Sciatic nerve (tissue), 2 donors: ENCODE measurements at regions not wholly inside any gene's neighbourhood (a gene's known extent, or its start where the extent isn't known, plus 50 kb on each side); places are given as distances from the start of the nearest gene placed in this dataset.

ENCODE experiments used
- ATAC-seq: fragments of 200-7000 bp; cut with Tn5 transposase; one replicate; pipeline ENCODE4 v1.9.1; 2020; ENCODE audit warnings: mild to moderate bottlenecking, moderate library complexity
- DNase-seq: peaks from one replicate; pipeline ENCODE4 v3.0.0-alpha.2; 2020; ENCODE audit warnings: low spot score
- intact Hi-C: fragments of 100-400 bp; cut with DNase I; formaldehyde crosslinking; loops from one replicate; pipeline ENCODE4 v1.14.2; 2022
- donor health status: DM: no; HTN: no; CAD: no.
- donor health status: DM: no; HTN: no; CAD: no.

DNA sequence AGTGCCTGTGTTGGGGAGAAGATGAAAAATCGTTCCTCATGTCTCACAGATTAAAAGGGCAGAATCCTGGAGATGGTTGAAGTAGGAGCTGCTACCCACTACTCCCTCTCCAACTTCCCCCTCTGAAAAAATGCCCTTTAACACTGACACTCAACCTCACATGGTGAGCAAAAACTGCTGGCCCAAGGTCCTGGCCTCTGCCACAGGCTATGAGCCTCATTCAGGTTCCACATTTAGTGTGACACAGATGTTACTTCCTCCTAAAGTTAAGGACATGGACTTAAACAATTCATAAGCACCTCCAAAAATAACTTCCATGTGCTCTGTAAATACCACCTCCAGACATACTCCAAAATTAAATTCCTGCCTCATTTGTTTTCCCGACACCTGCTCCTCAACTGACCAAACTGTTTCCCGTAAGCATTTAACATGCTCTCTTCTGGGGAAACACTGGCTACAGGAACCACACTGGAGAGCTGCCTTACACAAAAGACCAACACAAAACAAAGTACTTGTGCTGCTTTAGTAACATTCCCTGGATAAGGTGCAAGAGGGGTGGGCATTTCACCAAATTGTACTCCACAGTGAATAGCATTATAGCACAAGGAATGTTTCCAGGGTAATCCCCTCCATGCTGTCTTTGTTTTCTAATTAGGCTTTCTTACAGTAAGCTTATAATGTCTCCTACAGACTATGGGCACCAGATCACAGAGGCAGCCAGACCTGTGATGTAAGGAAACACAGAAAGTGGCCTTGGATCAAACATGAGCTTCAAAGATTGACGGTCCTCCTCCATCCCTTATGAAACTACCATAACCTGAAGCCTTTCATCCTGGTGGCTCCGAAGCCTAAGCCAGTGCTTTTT, 57.0 kb downstream of the PHLDA1 start:
- intact Hi-C loops = no loop called here
- ATAC-seq (no peak), DNase-seq (no peak)

GRCh38 chr12:75971253-75971652, 60.3 kb downstream of the PHLDA1 start:
- intact Hi-C loops = no loop called here
- DNase-seq (no peak), ATAC-seq (no peak)

GRCh38 chr12:75970310-75970709, 61.3 kb downstream of the PHLDA1 start:
- ATAC-seq = no peak
- intact Hi-C loops = no loop called here

DNA sequence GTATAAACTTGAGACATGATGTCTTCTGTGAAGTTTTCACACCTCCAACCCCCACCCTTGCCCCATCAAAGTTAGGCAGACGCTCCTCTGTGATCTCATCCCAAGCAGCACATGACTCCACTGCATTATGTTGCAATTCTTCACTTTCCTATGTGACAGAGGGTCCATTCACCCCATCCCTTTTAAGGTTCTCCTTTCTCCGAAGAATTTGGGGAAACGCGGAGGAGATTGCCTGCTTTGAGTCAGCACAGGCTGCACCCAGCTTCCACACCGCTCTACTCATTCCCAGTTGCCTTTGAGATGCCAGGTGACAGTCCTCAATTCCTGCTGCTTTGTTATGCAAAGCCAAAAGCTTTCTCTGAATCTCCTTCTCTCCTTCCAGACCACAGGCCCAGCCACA, 61.8 kb downstream of the PHLDA1 start:
- intact Hi-C loops = no loop called here
- ATAC-seq = peak; percentile 68
- DNase-seq = no peak

More at GRCh38 chr12:75970310-75970709, 61.3 kb downstream of the PHLDA1 start:
- no peak for DNase-seq

GRCh38 chr12:75965661-75966060, 65.9 kb downstream of the PHLDA1 start:
- ATAC-seq (no peak), DNase-seq (no peak)
- intact Hi-C loops = no loop called here

DNA sequence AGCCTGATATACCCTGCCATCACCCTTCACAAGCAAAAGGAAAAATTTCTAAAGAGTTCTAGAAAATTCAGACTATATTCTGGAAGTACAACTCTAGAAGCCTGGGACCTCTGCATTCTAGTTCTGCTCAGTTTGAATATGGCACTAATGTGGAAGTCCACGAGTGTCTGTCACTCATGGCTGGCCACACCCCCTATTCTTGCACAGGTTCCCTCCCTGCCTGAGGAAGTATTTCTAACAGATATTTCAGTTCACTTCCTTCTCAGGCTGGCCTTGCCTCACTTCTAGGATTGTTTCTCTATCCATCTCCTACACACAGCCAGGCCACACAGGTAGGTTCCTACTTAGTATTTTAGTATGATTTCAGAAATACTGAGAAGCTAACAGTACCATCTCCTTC, 67.4 kb downstream of the PHLDA1 start:
- intact Hi-C loops = no loop called here

GRCh38 chr12:75961878-75962277, 69.7 kb downstream of the PHLDA1 start:
- intact Hi-C loops = no loop called here
- no peak for DNase-seq
- ATAC-seq = no peak

More for the DNA sequence above, 67.4 kb downstream of the PHLDA1 start:
- no peak for DNase-seq
- peak; percentile 49 for ATAC-seq

DNA sequence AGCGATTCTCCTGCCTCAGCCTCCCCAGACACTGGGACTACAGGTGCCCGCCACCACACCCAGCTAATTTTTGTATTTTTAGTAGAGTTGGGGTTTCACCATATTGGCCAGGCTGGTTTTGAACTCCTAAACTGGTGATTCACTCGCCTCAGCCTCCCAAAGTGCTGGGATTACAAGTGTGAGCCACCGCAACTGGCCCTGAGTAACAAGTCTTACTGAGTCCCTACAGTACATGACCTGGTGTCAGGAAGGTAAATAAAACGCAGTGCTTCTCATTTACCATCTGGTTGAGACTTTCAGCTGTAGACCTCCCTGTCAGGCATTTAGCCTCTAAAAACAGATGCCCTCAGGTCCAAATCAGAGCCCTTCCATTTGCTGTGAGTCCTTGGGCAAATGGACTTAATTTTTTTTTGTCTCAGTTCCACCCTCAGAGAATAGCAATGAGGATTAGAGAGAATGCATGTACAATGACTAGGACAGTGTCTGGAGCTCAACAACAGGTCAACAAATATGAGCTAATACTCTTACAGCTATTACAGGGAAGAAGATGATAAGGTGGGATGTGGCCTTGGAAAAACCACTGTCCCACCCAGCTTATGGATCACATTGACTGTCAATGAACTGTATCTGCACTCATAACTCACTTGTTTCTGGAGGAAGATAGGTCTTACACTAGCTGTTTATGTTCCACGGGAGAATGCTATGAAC, 70.5 kb downstream of the PHLDA1 start:
- intact Hi-C loops = no loop called here
- no peak for ATAC-seq
- no peak for DNase-seq

- ATAC-seq (no peak), DNase-seq (no peak)
- intact Hi-C loops = no loop called here
Measured at GRCh38 chr12:75960086-75960910, 71.3 kb downstream of the PHLDA1 start.

- ATAC-seq = no peak
- no peak for DNase-seq
- intact Hi-C loops = no loop called here
Measured at GRCh38 chr12:75959506-75959905, 72.1 kb downstream of the PHLDA1 start.

DNA sequence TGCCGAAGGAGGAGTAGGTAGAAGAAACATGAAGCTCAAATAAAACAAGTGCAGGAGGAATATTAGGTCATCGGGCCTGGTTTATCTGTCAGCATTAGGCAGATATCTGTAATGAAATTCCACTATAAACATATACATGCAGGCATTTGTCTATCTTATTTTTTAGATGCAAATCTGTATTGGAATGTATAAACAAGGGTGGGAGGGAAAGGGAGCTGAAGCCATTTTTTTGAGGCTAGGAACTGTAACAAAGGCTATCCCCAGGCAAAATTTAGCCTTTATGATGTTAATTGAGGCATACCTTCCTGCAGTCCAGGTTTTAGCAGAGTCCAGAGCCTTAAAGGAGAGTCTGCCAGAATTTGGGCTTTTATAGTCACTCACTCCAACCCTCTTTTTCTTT, 72.5 kb downstream of the PHLDA1 start:
- ATAC-seq = no peak
- intact Hi-C loops = no loop called here
- DNase-seq = no peak

DNA sequence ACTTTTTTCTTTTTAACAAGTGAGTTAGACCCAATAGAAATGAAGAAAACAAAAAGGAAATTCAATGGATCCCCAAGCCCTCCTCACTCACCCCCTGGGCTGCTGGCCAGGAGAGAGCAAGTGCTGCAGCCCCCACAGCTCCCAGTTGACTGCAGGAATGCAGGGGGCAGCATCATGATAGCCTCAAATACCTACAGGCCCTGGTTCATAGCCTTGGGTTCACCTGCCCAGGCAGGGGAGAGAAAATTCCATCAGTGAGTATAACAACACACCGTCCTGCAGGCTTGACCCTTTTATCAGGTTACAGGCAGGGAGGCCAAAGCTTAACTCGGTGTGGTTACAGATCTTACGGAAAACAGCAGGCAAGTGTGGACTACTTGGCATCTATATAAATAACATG, 76.3 kb downstream of the PHLDA1 start:
- intact Hi-C loops = no loop called here
- ATAC-seq (no peak), DNase-seq (no peak)

DNA sequence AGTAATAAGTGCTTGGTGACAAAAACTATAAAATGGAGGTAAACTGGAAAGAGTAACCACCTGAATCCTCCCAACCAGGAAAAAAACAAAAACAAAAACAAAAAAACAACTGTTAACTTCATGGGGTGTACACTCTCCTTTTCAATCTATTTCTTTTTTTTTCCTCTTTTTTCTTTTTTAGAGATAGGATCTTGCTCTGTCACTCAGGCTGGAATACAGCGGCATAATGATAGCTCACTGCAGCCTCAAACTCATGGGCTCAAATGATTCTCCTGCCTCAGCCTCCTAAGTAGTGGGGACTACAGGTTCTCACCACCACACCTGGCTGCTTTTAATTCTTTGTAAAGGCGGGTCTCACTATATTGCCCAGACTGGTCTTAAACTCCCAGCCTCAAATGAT, 76.8 kb downstream of the PHLDA1 start:
- DNase-seq = no peak
- no peak for ATAC-seq
- intact Hi-C loops = no loop called here

- intact Hi-C loops = no loop called here
Measured at GRCh38 chr12:75954041-75954440, 77.5 kb downstream of the PHLDA1 start.

GRCh38 chr12:75953312-75953906, 78.2 kb downstream of the PHLDA1 start:
- intact Hi-C loops = no loop called here
- ATAC-seq = no peak
- DNase-seq = no peak

More at GRCh38 chr12:75954041-75954440, 77.5 kb downstream of the PHLDA1 start:
- no peak for DNase-seq
- ATAC-seq = no peak

- DNase-seq (no peak), ATAC-seq (no peak)
- intact Hi-C loops = no loop called here
Measured at GRCh38 chr12:75951399-75952278, 79.9 kb downstream of the PHLDA1 start.

GRCh38 chr12:75947156-75947723, 84.3 kb downstream of the PHLDA1 start:
- ATAC-seq = no peak

DNA sequence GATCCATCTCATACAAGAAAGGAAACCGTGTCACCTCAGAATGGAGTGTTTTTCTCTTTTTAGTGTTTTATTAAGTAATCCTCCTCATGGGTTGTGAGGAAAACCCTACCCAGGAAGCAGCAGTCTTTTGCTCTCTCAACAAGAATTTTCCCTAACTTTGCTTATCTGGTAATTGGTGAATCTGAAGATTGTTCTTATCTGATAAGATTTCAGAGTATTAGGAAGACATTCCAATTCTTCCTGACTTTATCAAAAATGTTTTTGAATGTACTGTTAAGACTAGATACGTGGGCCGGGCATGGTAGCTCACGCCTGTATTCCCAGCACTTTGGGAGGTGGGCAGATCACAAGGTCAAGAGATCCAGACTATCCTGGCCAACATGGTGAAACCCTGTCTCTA, 86.0 kb downstream of the PHLDA1 start:
- no peak for DNase-seq
- intact Hi-C loops = no loop called here
- no peak for ATAC-seq

More at GRCh38 chr12:75947156-75947723, 84.3 kb downstream of the PHLDA1 start:
- no peak for DNase-seq
- intact Hi-C loops = no loop called here
